LNCaP clone FGC (cell line): ENCODE measurements at regions not wholly inside any gene's neighbourhood (a gene's known extent, or its start where the extent isn't known, plus 50 kb on each side); places are given as distances from the start of the nearest gene placed in this dataset.

Source experiments
- DNase-seq: peaks from one replicate; pipeline ENCODE4 v3.0.0-alpha.2; 2011; ENCODE audit warnings: low read depth
- H3K4me3 ChIP-seq: 2 replicates; pipeline ENCODE4 v1.5.1; 2011; ENCODE audit warnings: mild to moderate bottlenecking, low read depth, low read length, control low read depth
- TF ChIP-seq, protein P1 (sequence below): IDR thresholded peaks from 2 replicates; pipeline ENCODE4 v1.5.1; 2012; ENCODE audit warnings: mild to moderate bottlenecking; ENCODE audit not compliant: control insufficient read depth, insufficient read depth; ENCODE audit errors: extremely low read depth

- H3K4me3 ChIP-seq = no peak overlapping the region
- DNase-seq = no peak
- TF ChIP-seq, protein P1, sequence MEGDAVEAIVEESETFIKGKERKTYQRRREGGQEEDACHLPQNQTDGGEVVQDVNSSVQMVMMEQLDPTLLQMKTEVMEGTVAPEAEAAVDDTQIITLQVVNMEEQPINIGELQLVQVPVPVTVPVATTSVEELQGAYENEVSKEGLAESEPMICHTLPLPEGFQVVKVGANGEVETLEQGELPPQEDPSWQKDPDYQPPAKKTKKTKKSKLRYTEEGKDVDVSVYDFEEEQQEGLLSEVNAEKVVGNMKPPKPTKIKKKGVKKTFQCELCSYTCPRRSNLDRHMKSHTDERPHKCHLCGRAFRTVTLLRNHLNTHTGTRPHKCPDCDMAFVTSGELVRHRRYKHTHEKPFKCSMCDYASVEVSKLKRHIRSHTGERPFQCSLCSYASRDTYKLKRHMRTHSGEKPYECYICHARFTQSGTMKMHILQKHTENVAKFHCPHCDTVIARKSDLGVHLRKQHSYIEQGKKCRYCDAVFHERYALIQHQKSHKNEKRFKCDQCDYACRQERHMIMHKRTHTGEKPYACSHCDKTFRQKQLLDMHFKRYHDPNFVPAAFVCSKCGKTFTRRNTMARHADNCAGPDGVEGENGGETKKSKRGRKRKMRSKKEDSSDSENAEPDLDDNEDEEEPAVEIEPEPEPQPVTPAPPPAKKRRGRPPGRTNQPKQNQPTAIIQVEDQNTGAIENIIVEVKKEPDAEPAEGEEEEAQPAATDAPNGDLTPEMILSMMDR = no peak
Observed at GRCh38 chr5:75843319-75843718, 126.1 kb upstream of the POC5 start.

GRCh38 chr5:75839547-75839946 lies 122.3 kb upstream of the POC5 start:
- H3K4me3 ChIP-seq = no peak overlapping the region
- no peak for DNase-seq
- TF ChIP-seq, protein P1 = no peak

DNA sequence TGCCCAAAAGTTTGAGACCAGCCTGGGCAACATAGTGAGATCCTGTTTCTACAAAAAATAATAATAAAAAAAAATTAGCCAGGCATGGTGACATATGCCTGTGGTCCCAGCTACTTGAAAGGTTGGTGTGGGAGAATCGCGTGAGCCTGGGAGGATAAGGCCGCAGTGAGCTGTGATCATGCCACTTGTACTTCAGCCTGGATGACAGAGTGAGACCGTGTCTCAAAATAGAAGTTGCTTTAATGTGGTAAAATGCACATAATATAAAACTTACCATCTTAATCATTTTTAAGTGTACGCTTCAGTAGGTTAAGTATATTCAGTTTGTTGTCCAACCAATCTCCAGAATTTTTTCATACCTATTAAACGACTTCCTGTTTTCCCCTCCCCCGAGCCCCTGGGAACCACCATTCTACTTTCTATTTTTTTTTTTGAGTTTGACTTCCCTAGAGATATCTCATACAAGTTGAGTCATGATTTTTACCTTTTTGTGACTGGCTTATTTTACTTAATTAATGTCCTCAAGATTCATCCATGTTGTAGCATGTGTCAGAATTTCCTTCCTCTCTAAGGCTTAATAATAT lies 120.1 kb upstream of the POC5 start:
- TF ChIP-seq, protein P1 = no peak
- H3K4me3 ChIP-seq = no peak overlapping the region
- DNase-seq = no peak

DNA sequence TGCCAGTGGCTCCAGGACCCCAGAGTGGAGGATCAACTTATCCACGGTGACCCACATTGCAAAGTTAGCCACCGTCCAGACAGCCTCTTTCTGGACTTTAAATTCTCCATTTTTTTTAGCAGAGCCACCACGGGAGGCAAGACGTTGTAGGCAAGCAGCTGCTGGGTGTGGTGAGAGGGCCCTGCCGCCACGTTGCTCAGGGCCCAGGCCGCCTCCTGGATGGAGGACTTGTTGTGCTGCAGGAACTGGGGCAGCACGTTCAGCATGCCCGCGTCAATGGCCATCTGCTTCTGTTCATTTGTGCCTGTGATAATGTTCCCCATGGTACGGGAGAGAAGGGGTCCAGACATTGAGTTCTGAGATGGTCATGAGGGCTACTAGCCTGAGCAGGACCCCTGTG lies 114.3 kb upstream of the POC5 start:
- DNase-seq = no peak
- TF ChIP-seq, protein P1 = no peak
- H3K4me3 ChIP-seq = no peak overlapping the region

GRCh38 chr5:75828029-75828428 lies 110.8 kb upstream of the POC5 start:
- TF ChIP-seq, protein P1 = no peak
- no peak for DNase-seq
- H3K4me3 ChIP-seq = no peak overlapping the region

GRCh38 chr5:75824323-75824722 lies 107.1 kb upstream of the POC5 start:
- H3K4me3 ChIP-seq = no peak overlapping the region
- TF ChIP-seq, protein P1 = no peak
- DNase-seq = no peak

GRCh38 chr5:75823811-75824210 lies 106.6 kb upstream of the POC5 start:
- no peak for DNase-seq
- no peak overlapping the region for H3K4me3 ChIP-seq
- TF ChIP-seq, protein P1 = no peak
